GM19043 (cell line): ENCODE measurements at regions not wholly inside any gene's neighbourhood (a gene's known extent, or its start where the extent isn't known, plus 50 kb on each side); places are given as distances from the start of the nearest gene placed in this dataset.

ENCODE experiments used
- ATAC-seq: cut with Tn5 transposase; IDR thresholded peaks from one replicate; pipeline ENCODE4 v1.9.1; 2021; ENCODE audit warnings: low read depth; ENCODE audit not compliant: unreplicated experiment

- no peak for ATAC-seq
Observed at GRCh38 chr18:37812961-37813360, 247.4 kb upstream of the CELF4 start.

- ATAC-seq, result no peak
Observed at GRCh38 chr18:37805773-37806404, 240.3 kb upstream of the CELF4 start.

DNA sequence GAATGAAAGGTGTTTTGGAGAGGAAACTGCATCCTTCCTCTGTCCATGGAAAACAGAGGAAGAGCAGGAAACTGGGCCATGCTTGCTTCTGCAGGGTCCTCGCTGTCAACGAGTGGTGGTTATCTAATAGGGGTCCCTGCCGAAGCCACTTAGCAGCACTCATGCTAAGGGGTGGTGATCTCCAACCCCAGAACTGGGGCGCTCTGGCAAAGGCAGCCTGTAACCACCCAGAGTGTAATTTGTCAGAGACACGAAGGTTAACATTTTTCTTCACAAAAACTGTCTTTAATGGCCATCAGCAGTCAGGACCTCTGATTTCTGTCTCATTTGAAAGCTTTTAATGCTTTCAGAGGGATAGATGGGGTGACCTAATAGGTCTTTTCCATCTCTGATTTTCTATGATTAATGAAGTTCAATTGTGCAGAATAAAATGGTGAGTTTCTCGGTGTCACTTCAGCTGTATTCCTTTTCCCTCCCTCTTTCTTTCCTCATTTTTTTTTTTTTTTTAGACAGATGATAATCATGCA, 231.3 kb upstream of the CELF4 start:
- no peak for ATAC-seq

DNA sequence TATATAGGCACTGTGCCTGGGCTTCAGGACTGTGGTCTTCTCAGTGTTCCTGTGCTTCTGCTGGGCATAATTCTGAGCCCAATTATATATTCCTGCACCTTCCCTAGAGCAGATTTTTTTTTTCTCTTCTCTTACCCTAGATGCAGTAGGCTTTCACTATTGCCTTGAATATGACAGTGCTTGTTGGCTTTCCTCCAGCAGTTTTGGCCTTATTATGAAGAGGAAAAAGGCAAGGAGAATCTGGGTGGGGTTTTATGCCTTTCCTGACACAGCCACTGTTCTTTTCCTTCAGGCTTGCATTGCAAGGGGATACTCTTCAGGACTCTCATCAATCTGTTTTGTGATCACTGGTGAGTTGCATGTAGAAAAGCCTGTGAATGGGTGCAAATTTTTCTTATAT, 221.9 kb upstream of the CELF4 start:
- ATAC-seq, result no peak

- no peak for ATAC-seq
Observed at GRCh38 chr18:37783771-37784170, 218.2 kb upstream of the CELF4 start.

DNA sequence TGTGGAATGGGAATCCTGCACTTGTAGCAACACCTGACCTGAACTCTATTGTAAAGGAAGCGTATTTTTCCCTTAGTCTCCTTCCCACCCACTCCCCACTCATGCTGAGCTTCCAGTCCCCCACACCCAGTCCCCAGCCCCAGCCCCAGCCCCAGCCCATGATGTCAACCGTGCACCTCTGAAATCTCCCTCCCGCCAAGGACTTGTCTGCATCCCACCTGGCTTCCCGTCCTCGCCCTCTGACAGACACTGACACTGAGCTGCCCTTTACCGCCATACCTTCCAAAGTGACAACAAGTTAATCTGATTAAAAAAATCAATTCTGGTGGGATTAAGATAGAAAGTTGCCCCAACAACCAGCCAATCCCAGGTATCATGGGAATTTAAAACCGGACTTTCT, 213.6 kb upstream of the CELF4 start:
- ATAC-seq, result no peak

DNA sequence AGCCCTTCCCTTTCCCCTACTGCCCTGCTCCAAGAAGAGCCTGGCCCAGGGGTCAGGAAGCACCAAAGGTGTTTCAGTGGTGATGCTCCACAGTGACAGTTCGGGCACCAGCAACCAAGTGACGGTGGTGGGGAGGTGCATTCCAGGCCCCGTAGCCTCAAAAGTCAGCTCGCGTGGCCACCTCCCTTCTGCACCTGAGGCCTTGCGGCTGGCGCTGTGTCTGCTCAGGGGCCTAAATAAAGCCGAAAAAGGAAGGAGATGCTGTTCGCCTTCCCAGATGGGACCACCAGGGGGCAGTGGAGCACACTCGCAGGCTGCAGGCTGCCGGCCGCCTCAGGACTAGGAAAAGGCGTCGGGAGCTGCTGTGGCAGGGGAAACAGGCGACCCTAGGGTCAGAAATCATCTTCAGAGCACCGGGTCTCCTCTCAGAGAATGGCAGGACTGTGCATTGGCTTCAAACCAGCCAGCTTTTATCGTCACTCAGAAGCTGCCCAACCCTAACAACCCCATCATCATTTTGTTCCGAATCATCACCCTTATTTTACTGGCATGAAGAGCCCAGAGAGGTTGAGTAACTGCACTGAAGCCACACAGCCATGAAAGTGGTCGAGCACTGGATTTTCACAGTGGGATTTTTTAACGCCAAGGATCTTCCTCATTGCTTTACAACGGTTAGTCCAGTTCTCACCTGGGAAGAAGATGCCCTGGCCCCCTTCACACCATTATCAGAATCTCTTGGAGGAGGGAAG, 213.0 kb upstream of the CELF4 start:
- ATAC-seq, result no peak

- no peak for ATAC-seq
Observed at GRCh38 chr18:37769826-37770225, 204.2 kb upstream of the CELF4 start.

DNA sequence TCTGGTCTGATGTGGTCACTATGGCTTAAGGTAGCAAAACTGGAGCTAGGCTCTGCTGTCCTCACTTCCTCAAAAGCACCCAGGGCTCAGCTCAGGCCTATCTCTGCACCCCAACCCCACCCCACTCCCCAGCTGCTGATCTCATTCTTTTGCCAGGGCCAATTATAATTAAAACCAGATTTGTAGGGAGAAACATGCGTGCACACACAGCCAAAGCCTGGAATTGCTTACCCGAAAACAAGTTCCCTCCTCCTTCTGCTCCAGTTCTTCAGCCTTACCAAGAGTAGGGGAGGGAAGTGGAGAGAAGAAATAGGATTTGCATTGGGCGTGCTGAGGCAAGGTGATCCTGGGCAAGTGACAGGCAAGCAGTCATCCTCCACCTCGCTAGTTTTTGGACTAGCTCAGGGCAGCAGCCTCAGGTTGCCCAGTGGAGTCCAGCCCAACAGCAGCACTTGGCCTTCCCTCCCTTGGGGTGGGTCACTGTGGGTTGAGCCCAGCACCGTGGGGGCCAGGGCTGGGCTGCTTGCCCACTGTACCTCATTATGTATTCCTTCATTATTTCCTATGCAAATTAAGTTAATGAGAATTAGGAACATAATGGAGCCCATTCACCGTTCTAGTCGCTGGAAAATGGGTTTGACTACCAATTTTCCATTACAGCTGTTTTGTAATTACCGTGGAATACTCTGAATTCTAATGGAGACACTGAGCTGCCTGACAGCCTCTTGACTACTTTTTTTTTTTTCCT, 199.1 kb upstream of the CELF4 start:
- no peak for ATAC-seq

DNA sequence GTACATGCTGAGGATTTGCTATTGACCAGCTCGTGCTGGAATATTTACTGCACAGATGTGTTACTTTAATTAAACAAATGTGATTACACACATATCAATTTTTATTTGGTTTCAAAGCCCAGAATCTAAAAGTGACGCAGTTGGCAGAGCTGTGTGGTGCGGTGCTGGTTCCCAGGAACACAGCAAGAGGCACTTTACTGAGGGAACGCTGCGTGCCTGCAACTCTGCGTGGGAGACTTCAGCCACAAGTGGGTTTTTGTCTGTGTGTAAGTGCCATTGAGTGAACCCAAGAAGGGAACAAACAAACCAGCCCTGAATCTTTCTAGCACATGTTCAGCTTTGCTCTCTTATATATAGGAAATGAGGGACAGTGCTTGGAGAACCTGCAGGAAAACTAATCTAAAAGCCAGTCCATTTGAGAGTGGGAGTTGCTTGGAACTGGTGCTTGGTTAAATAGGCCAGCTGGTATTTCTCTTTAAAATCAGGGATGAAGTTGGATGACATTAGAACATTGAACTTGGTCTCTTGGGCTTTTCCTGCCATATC, 196.6 kb upstream of the CELF4 start:
- no peak for ATAC-seq

DNA sequence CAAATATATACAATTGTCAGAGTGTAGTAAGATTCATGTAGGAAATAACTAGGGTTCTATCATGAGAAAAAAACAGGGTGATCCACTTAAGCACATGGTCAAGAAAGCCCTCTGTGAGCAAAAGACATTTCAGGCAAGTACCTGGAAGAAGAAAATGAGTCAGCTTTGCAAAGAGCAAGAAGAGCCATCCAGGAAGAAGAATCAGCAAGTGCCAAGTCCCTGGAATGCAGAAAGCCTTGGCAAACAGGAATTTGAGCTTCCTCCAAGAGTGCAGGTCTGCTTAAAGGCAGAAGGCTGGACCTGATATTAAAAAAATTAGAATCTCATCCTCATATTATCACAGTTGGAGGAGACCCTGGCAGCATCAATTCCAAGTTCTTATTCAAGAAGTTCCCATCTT, 188.5 kb upstream of the CELF4 start:
- ATAC-seq, result no peak

DNA sequence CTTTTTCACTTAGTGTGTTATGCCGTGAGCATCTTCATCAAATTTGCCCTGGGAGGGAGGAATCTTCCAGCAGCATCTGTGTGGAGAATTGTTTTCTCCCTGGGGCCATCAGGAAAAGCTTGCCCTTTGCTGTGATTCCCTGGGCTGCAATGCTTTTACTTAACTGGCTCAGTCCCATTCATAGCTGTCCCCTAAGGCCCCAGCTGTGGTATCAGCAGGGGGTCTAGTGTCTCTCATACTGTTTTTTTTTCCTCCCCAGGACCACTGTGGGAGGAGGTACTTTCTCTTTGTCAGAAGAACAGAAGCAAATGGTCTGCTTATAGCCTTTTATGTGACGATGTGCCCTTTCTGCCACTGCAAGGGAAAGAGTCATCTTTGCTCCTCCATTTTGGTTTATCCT, 176.8 kb upstream of the CELF4 start:
- ATAC-seq, result no peak

DNA sequence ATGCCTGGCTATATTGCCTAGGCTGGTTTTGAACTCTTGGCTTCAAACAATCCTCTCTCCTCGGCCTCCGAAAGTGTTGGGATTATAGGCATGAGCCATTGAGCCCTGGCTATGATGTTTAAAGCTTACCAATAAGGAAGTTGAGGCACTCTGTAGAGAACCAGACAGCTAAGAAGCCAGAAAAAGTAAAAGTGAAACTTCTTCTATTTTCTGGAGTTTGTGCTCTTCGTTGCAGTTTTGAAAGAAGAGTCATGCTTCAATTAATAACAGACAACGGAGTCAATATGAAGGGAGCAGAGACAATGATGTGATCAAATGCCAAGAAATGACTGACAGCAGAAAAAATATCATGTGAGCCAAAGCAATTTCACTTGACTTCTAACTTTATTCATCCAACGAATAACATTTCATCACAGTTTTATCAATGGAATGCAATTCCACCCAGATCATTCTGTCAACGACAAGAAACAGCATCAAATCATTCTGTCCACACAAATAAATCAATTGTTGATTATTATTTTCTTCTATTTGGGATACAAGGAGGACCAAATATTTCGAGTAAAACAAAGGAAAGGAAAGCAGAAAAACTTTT, 175.5 kb upstream of the CELF4 start:
- ATAC-seq, result no peak

- ATAC-seq, result no peak
Observed at GRCh38 chr18:37734406-37734805, 168.8 kb upstream of the CELF4 start.

DNA sequence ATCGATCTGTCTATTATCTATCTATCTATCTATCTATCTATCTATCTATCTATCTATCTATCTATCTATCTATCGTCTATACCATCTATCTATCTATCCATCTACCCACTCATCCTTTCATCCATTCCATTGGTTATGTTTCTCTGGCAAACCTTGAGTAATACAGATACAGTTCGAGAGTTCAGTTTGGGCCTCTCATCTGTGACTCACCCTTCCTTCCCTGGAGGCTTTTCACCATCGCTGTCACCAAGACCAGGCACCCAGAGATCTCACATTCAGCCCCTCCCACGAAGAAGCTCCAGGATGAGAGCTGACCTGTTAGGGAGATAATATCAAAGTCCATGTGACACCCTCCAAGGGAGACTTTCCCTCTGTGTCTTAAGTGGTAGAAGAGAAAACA, 164.1 kb upstream of the CELF4 start:
- ATAC-seq, result no peak

DNA sequence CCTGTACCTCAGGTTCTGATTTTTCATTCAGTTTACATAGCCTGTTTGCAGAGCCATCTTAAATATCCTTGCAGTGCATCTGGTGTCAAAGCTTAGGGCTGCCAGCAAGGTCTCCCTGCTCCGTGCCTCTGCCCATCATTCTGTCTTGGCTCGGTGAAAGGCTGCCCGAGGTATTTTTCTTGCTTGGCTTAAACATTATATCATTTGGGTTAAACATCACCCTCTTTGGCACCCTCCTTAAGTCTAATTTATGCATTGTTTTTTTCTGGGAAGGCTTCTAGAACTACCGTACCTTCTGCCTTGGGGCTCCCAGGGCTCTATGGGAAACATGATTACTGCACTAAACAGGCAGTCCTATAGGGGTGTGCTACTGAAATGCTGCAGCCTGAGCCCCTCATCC, 158.6 kb upstream of the CELF4 start:
- no peak for ATAC-seq

- ATAC-seq, result no peak
Observed at GRCh38 chr18:37721544-37722522, 156.2 kb upstream of the CELF4 start.

- no peak for ATAC-seq
Observed at GRCh38 chr18:37720663-37721062, 155.1 kb upstream of the CELF4 start.

- ATAC-seq, result no peak
Observed at GRCh38 chr18:37717656-37718055, 152.1 kb upstream of the CELF4 start.

DNA sequence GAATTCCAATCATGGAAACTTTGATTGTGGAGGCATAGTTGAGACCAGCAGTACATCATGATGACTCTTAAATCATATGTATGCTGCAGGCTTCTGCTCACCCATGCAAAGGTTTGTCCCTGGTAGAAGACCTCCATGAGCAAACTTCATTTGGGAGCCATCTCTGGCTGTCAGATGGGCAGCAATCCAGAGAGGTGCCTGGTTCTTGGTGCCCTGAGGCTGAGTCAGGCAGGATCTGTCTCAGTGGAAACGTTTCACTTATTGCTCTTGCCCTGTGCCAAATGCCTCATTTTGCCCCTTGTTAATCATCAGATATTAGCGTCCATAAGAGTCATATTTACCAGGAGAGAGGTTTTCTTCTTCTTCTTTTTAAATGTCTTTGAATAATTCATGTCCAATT, 151.5 kb upstream of the CELF4 start:
- ATAC-seq, result no peak
